Prostate gland (tissue), 2 donors: ENCODE measurements at regions not wholly inside any gene's neighbourhood (a gene's known extent, or its start where the extent isn't known, plus 50 kb on each side); places are given as distances from the start of the nearest gene placed in this dataset.

Experiments used
- CTCF ChIP-seq, 4 experiments: fragments of 200-600 bp in 2 of 4; fragments of 450-650 bp in 2 of 4; sonication (generic) in 2 of 4; IDR thresholded peaks; 1 replicate in 3 of 4; 2 replicates in 1 of 4; pipeline ENCODE4 v1.5.1; 2016 to 2019; ENCODE audit warnings: antibody characterized with exemption in 4 of 4, mild to moderate bottlenecking in 2 of 4, moderate library complexity in 2 of 4
- POLR2A ChIP-seq: fragments of 450-650 bp; IDR thresholded peaks from one replicate; pipeline ENCODE4 v1.6.1; 2016; ENCODE audit warnings: antibody characterized with exemption, mild to moderate bottlenecking
- POLR2AphosphoS5 ChIP-seq: sonication (generic); formaldehyde crosslinking; IDR thresholded peaks from one replicate; pipeline ENCODE4 v1.6.1; 2017; ENCODE audit warnings: antibody characterized with exemption

- TF ChIP-seq CTCF (IDR thresholded peaks at IDR 0.05) (no peak), POLR2A (no peak), POLR2AphosphoS5 (no peak)
Measured at GRCh38 chr2:60309336-60309735, 244.1 kb downstream of the BCL11A start.
